ENCODE measurements at regions not wholly inside any gene's neighbourhood (a gene's known extent, or its start where the extent isn't known, plus 50 kb on each side); places are given as distances from the start of the nearest gene placed in this dataset.

DNA sequence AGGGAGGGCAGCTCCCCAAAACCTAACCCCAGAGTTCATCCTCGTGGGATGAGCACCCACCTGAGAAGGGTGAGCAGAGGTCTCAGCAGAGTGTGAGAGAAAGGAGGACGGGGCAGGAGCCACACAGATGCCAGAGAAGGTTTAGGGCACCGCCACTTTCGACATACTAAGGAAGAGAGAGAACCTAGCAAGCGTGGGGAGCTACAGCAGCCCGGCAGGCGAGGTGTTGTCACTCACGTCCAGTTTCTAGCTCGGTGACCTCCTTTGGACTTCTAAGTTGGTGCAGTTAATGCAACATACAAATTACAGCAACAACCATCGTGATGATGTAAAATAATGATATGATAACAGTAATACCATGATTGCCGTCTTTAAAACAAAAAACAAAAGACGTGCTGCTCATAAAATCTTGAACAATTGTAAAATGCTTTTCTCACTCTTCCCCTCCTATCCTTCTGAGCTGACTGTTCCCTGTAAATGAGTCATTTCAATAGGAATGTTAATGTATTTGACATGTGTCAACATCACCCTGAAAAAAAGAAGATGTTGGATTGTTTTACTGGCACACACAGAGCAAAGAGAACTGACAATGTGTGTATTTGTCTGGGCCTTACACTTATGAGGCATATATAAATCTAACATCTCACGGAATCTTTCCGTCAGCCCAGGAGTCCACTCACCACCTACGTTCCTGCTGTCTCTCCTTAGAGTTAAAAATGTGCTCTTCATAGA is 158.2 kb upstream of the MAF start:
- no peak for DNase-seq (ENCODE audit: low read depth, low spot score)

DNA sequence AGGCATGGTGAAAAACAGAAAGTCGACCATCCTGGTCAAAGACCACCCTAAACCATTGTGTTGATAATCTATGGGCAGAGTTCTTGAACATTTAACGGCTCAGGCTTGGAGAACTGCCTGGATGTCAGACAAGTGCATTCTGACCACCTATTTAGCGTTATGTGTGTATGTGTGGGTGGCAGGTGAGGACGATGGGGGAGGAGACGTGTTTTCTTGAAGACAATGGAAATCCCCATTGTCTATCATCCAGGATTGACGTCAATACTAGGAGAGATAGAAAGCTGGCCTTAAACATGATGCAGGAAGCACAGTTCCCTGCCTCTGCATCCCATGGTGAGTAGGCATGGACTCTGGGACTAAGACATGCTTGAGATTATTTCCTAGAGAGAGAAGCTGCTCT is 157.4 kb upstream of the MAF start:
- no peak for DNase-seq (ENCODE audit: low read depth, low spot score)

DNA sequence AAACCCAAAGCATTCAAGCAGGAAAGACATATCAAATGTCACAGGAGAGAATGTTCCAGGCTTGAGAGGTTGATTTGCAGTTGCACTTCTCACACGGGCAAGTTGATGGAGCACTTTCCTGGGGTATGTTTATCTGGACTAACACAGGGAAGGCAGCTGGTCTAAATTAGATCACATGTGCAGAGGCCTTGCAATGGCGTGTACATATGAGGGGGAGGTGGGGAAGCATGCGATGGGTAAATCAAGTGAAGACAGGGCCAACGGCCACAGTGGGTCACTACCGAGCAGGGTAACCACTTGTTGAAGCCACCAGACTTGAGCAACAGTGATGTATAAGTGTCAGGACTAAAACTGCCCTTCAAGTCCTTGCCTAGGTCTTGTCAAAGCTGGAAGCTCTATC is 156.6 kb upstream of the MAF start:
- DNase-seq (ENCODE audit: low read depth, low spot score) = no peak

DNA sequence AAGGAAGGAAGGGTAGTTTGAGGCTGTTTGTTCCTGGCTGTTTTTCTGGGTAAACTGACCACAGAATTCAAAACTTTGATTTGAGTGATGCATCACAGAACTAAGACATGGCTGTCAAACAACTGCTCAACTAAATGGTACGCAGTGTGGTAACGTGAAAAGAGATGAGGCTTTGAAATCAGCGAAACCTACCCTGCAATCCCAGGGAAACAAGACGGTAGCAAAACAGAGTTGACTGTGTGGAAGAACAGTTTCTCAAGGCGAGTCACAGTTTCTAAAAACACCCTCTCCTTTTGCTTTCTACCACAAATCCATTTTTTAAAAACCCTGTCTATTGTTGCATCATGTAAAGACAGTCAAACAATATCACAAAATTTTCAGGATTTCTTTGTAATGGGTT is 156.0 kb upstream of the MAF start:
- DNase-seq (ENCODE audit: low read depth, low spot score) = no peak

DNA sequence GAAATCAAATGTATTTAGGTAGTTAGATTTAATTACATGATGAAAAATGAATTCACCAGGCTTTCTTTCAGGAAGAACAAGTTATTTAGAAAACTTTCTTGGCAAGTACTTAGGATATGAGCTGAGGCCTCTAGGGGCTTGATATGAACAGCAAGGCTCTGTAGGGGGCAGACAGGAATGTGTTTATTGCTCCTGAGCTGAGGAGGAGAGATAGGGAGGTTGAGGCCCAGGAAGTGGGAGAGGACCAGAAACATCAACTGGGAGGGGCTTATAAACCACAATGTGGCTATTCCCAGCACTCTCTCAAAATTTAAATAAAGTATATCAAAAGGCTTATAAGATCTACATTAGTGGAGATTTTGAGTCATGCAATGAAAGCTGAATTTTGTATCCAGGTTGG is 154.0 kb upstream of the MAF start:
- no peak for DNase-seq (ENCODE audit: low read depth, low spot score)

DNA sequence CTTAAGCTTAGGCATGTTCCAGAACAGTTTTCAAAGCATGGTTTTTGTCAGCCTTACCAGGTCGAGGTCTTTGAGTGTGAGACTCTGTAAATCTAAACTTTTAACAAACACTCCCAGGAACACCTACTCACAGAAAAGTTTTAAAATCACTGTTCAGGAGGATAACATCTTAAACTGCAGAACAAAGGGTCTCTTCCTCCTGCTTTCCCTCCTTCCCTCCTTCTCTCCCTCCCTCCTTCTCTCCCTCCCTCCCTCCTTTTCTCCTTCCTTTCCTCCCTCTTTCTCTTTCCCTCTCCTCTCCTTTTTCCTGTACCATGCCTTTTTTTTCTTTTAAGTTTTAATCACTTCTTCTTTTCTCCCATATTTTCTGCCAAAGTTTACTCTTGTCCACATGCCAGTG is 153.5 kb upstream of the MAF start:
- DNase-seq (ENCODE audit: low read depth, low spot score) = no peak

DNA sequence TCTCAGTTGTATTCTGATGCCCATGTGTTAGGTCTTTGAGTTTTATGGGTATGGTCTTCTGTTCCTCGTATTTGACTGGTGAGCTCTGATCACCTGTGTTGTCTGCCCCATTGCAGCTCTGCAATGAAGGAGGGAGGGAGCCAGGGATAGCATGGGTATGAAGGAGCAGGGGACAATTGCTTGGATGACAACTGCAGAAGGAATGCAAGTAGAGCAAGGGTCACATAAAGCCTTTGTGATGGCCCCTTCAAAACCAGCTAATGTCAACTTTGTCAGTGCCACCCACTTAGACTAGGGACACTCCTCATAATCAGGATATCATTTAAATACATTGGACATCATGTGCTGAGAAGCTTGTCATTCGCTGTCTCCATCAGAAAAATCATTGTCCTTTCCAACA is 152.7 kb upstream of the MAF start:
- no peak for DNase-seq (ENCODE audit: low read depth, low spot score)

DNA sequence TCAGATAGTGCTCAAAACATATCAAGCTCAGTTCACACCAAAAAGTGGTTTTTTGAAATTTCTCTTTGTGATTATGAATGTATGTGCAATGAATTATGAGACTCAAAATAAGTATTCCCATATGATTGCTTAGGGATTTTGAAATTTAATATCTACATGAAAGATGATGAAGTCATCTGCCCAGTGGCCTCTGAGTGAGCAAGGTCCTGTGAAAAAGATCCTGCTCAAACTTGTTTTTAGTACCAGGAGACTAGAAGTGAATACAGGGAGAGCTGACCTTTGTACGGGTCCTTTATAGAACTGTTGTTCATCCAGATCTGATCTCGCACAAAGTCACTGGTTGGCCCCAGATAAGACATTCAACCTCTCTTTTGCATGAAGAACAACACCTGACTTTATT is 151.9 kb upstream of the MAF start:
- no peak for DNase-seq (ENCODE audit: low read depth, low spot score)

DNA sequence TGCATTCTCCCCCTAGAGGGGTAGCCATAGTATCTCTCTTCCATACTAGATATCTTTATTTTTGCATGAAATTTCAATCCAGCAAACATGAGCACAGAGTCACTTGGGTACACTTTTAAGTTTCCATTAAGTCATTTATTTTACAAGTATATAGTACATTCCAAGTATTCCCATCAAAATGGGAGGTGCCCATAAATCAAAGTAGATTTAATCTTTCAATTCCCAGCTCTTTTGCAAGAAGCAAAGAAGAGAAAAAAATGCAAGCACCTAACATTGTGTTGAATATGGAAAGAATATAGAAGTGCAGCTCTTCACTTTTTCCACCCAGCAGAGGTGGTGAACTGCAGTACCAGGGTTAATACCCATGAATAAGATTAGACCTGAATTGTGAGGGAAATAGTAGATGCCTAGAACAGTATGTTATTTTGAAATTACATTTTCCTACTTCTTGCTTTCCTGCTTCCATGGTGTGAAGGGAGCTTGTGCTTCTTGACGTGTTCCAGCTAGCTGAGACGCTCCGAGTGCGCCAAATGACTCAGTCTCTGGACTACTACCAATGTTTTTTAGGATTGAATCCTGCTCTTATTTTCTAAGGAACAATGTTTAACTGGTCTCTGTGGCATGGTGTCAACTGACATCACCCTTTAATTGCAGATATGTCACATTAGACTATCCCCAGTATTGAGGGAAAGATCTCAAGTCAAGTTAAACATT is 151.1 kb upstream of the MAF start:
- DNase-seq (ENCODE audit: low read depth, low spot score) = no peak

DNA sequence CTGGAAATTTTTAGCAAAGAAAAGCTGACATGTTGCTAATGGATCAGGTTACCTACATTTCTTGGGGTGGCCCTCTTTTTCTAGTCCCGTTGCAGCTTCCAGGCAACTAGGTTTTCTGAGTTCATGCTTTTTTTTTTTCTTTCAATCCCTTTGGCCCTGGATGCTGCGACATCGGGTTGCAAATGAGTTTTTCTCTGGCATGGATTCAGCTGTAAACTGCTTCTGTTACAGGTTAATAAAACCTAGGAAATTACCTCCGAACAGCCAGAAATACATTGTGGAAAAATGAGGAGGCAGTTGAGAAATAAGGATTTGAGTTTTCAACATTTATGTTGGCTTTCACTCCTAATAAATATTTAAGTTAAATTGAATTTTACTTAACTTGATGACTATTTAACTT is 149.8 kb upstream of the MAF start:
- no peak for DNase-seq (ENCODE audit: low read depth, low spot score)

DNA sequence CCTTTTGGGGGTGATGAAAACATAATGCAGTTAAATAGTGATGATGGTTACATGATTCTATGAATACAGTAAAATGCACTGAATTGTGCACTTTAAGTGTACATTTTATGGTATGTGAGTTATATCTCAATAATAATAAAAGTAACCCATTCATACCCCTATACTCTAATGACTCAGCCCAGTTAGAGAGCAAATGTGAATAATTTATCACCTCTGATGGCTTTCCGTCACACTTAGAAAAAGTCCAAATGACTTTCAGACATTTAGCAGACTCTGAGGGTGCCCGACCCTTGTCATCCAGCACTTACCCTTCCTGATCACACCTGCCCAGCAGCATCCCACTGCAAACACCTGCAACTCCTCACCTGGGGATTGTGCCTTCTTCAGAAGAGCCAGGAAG is 148.1 kb upstream of the MAF start:
- no peak for DNase-seq (ENCODE audit: low read depth, low spot score)

DNA sequence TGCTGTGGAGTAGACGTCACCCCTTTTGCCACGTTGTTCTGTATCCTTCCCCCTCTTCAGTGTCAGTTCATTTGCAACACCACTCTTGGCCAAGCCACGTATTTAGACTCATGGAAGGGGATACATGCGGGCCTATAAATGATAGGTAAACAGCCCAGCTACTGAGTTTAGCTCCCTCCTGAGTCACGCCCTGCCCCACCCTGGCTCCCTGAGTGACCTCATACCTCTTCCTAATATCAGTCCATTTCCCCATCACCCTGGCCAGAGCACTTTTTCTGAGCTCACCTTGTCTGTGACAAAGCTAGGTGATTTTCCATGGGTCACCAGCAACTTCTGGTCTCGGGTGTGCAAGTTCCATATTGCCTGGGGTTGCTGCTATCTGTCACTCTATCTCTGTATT is 147.2 kb upstream of the MAF start:
- no peak for DNase-seq (ENCODE audit: low read depth, low spot score)

DNA sequence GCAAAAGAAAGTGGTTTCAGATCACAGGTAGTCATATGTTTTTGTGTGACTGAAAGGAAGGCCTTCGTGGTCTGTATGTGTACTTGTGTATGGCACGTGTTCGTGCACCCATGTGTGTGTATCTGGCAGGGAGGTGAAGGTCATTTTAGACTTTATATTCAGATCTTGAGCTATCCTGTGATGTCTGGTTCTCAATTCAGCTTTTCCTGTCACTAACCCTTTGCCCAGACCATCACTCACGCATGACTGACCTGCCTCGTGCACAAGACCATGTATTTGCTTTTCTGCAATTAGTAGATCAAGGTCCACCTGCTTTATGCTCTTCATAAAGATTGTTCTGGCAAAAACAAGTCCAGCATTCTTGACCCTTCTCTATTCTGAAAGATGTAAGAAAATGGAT is 139.7 kb upstream of the MAF start:
- DNase-seq (ENCODE audit: low read depth, low spot score) = no peak

DNA sequence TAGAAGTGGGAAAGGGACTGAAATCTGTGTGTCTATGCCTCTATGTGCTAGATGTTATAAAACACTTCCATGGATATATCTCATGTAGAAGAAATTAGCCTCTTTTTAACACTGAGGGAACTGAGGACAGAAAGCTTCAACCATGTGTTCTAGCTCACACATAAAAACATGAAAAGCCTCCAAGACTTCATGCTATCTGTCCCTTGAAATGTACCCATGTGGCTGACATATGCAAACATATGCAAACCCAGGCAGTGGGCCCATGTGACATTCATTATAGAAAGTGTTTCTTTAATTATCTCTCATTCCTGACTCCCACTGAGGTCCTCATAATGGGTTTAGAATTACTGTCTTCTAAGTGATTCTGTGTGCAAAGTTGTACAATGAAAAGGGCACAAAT is 134.7 kb upstream of the MAF start:
- no peak for DNase-seq (ENCODE audit: low read depth, low spot score)

DNA sequence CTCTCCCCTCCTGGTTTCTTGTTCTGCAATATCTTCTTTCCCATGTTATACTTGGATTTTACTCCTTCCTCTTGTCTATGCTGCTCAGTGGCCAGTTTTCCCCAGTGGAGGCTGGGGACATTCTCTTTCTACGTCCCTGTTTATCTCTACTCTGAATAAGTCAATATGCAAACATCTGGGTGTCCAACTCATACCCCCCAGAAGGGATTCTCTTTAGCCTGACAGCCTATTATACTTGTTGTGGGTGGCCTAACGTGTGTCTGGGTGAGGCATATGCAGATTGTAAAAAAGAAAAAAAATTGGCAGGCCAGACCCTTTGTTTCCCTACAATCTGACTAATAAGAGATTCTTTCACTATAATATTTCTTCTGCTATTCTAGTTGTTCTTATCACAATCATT is 134.2 kb upstream of the MAF start:
- no peak for DNase-seq (ENCODE audit: low read depth, low spot score)

DNA sequence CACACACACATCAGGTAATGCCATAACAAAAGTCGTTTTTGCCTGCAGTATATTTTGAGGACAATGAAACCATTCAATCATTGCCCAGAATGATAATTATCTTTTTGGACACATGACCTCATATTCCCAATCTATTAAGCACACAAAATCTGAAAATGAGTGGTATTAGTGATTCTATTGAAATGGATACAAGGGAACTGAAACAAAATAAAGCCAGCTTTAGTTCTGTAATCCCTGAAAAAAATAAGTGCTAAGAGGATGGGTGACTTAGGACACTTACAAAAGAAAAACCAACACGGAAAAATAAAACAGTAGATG is 128.3 kb upstream of the MAF start:
- DNase-seq (ENCODE audit: low read depth, low spot score) = no peak

DNA sequence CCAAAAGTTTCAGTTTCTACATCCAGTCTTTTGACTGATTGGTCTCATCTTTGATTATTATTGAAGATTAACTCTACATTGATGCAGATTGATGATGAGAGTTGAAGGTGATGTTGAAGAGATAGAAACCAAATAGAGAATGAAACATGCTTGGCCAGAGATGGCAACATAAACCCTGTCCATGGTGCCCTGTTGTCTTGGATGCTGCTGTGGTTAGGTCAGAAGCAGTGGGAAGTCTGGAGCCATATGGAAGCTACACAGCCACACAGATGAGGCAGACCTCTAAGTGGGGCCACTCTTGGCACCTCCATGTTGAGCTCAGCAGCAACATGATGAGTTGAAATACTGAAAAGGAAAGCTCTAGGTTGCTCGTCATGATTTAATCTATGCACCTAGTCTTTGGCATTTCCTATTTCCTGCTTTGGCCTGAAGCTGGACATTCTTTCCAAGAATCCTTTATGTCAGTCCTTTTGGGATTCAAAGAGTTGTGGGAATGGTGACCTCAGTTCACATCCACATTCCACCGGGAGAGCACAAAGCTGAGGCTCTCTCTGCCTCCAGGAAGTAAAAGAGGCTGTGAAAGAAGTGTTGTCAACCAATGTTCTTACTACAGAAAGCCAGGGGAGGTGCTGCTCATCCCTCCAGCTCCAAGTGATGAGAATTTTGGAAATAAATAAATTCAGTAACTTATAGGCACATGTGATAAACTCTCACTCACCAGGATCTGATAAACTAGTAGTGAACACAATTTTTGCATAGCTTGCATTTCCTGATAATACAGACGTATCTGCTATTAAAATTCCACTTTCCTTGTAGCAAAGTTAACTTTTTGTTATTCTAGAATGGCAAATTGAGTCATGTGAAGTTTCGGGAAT is 127.7 kb upstream of the MAF start:
- no peak for DNase-seq (ENCODE audit: low read depth, low spot score)

DNA sequence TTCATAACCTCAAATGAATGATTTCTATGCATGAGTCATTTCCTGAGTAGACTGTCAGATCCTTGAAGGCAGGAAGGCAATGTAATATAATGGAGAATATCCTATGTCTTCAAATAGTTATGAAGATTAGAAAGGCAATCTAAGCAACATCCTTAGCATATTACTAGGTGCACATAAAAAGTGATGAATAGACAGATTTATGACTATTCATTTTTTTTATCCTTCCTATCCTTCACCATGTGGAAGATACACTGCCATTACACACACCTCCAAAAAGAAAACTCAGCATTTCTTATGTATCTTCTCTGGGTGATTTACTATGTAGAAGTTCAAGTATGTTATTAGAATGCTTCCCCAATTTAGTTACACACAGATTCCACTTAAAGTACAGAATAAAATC is 126.4 kb upstream of the MAF start:
- DNase-seq (ENCODE audit: low read depth, low spot score) = no peak

DNA sequence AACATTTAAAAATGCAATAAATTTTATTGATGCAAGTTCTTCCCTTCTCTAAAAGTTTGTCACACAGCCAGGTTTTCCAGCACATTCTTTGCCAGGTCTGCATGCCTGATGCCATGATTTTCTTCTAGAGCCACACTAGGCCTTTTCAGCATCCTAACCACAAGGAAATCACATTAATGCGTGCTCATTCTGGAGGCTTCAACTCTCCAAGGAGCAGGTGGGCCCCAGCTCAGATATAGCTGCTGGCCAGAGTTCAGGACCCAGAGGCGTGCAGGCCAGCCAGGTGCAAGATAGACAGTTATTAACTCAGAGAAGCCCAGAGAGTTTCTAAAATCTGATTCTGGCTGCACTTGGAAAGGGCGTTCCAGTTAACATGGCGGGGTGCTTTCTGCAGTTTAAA is 124.5 kb upstream of the MAF start:
- DNase-seq (ENCODE audit: low read depth, low spot score) = no peak

DNA sequence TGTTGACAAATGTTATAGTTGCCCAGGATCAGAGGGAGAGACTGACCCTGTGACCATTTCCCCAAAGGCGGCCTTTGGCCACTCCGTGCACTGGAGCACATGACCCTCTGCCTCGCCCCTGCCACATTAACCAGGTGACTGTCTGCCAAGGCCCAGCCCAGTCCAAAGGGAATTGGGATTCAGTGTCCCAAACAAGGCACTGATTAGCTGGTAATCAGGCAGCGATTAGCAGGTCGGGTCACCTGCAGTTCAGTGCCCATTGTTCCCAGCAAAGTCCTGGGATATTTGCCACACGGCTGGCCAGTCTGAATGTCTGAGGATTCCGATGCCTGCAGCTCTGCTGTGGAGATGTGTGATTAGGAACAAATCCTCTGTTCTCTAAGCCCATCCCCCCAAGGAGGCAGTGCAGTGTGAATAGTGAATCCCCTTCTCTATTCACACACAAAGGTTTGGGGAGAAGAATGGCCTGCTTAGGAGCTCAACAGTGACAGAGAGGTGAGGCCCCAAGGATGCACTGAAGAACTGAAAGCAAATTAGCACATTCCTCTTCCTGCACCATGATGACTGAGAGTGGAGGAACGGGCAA is 123.1 kb upstream of the MAF start:
- DNase-seq (ENCODE audit: low read depth, low spot score) = no peak

DNA sequence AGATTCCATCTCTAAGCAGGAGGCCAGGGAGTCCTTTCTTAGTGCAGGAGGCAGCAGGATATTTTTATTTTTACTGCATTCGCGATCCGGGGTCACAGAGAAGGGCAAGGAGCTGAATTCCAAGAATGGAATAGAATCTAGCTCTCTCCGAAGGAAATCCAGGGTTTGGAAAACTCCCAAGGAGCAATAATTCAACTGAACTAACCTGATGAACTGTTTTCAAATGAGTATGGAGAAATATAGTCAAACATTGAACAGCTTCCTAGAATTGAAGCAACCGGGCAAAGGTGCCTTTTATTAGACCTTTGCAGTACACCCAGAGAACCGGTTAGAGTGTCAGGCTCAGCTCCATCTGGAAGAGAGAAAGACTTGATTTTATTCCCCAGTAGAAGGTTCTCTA is 120.7 kb upstream of the MAF start:
- no peak for DNase-seq (ENCODE audit: low read depth, low spot score)

DNA sequence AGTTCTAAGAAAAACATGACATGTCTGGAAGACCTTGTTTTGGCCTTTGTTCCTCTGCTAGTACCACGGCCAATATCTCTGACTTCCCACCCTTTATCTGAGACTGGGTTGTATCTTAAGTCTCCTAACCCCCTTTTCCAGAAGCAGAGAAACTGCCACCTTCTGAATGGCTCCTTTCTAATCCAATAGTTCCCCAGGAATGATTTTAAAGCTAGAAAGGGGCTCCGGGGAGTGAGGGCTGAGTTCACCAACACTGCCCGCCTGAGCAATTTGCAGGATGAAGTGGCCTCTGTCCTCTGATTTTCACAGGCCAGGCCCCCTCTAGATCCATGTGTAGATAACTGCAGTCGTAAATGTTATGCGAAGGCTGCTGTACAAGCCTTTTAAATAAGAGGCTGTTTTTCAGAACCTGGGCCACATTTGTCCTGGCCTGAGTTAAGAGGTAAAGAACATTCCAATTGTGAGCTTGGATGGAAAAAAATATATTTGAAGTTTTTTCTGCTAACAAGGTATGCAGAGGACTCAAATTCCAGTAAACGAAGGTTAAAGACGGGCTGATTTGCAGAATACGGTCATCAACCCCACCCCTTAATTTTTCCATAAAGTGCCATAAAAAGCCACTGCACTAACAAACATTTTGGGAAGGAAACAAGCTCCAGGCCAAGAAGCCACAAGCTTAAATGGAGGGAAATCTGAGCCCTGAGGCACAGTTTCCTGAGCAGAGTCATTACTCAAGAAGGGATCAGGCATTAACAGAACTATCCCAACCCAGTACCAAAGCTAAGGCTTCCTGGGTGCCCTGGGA is 117.0 kb upstream of the MAF start:
- no peak for DNase-seq (ENCODE audit: low read depth, low spot score)

Measured in activated naive CD8-positive, alpha-beta T cell treated with anti-CD3 and anti-CD28 coated beads, Interleukin-2, amount 50 U/mL, for 16 hours (primary cell).